ENCODE measurements at regions not wholly inside any gene's neighbourhood (a gene's known extent, or its start where the extent isn't known, plus 50 kb on each side); places are given as distances from the start of the nearest gene placed in this dataset.

GRCh38 chr2:195017890-195018289, 639.1 kb upstream of the SLC39A10 start (continued):
- no peak for TF ChIP-seq CHD7 (IDR thresholded peaks at IDR 0.05; ENCODE audit: insufficient replicate concordance, low read length)
